ENCODE measurements at regions not wholly inside any gene's neighbourhood (a gene's known extent, or its start where the extent isn't known, plus 50 kb on each side); places are given as distances from the start of the nearest gene placed in this dataset.

DNA sequence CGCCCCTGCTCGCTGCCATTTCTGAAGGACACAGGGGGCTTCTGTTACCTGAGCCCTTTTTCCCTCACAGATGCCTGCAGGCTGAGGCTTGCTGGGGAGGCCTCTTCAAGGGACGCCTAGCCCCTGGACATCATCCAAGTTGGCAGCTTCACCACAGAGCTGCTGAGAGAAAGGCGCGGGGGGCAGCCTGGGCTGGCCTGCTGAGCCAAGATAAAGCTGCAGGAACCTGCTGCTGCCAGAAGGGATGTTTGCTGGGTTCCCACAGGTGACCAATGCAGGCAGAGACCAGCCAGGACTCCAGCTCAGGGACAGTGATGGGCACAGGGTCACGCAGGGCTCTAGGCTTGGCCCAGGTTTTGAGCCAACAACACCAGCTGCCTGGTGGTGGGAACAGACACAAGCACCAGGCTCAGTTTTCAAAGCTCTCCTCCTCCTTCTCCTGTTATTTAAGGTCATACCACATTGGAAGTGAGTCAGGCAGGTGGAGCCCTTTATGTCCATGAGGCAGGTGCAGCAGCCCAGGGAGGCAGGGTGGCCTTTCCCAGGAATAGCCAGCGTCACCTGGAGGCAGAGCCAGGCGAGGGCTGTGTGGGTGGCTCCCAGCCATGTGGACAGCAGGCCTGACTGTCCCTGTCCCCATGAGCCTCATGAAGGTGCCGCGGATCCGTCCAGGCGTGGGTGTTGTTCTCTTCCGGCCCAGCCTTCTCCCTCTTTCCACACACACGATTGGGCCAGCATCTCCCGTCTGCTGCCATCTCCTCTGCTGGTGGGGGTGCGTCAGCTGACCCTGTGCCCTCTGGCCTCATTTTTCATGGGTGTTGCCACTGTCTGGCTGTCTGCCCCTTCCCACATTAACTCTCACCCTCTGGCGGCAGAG lies 515.5 kb upstream of the MYT1L start:
- Histone ChIP-seq H3K9me3 (no peaks in the 10 kb centered on the region), H3K27ac (peak overlapping the region in 1 of 4 donors; percentile 42), H3K27me3 (no peaks in the 10 kb centered on the region), H3K4me1 (peaks cover 9 to 26% (median 14%) of the 10 kb centered on the region in 3 donors), H3K36me3 (no peaks in the 10 kb centered on the region), H3K4me3 (no peak overlapping the region)
- WGBS, 2 donors = 15 to 23% methylated on average over 12 to 14 of the region's 17 CpGs
- intact Hi-C loops (cut with DNase I) = no loop called here
- no peak for TF ChIP-seq POLR2A (IDR thresholded peaks at IDR 0.05)
- TF ChIP-seq, protein P1, sequence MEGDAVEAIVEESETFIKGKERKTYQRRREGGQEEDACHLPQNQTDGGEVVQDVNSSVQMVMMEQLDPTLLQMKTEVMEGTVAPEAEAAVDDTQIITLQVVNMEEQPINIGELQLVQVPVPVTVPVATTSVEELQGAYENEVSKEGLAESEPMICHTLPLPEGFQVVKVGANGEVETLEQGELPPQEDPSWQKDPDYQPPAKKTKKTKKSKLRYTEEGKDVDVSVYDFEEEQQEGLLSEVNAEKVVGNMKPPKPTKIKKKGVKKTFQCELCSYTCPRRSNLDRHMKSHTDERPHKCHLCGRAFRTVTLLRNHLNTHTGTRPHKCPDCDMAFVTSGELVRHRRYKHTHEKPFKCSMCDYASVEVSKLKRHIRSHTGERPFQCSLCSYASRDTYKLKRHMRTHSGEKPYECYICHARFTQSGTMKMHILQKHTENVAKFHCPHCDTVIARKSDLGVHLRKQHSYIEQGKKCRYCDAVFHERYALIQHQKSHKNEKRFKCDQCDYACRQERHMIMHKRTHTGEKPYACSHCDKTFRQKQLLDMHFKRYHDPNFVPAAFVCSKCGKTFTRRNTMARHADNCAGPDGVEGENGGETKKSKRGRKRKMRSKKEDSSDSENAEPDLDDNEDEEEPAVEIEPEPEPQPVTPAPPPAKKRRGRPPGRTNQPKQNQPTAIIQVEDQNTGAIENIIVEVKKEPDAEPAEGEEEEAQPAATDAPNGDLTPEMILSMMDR (IDR thresholded peaks at IDR 0.05) = peak in 1 of 6 experiments; percentile 16
- DNase-seq = no peak

GRCh38 chr2:2845806-2846315 lies 514.8 kb upstream of the MYT1L start:
- Histone ChIP-seq H3K4me3 (no peak overlapping the region), H3K36me3 (no peaks in the 10 kb centered on the region), H3K27me3 (no peaks in the 10 kb centered on the region), H3K27ac (peak overlapping the region in 1 of 4 donors; percentile 42), H3K4me1 (peaks cover 9 to 26% (median 14%) of the 10 kb centered on the region in 3 donors), H3K9me3 (no peaks in the 10 kb centered on the region)
- WGBS, 2 donors = 45 to 47% methylated on average over 4 to 14 of the region's 14 CpGs
- no peak for TF ChIP-seq POLR2A (IDR thresholded peaks at IDR 0.05)
- TF ChIP-seq, protein P1 (IDR thresholded peaks at IDR 0.05) = no peak
- no peak for DNase-seq
- intact Hi-C loops (cut with DNase I) = no loop called here

- H3K36me3 ChIP-seq = no peaks in the 10 kb centered on the region
- TF ChIP-seq POLR2A (IDR thresholded peaks at IDR 0.05) = no peak
- TF ChIP-seq, protein P1 (IDR thresholded peaks at IDR 0.05) = no peak
- 51 to 65% methylated on average over 11 of the region's 11 CpGs for WGBS, 2 donors
- H3K27me3 ChIP-seq = no peaks in the 10 kb centered on the region
- H3K9me3 ChIP-seq = no peaks in the 10 kb centered on the region
- intact Hi-C loops (cut with DNase I) = no loop called here
- no peak overlapping the region for H3K4me3 ChIP-seq
- peaks cover 9 to 26% (median 14%) of the 10 kb centered on the region in 3 donors for H3K4me1 ChIP-seq
- no peak overlapping the region for H3K27ac ChIP-seq
- no peak for DNase-seq
Measured at GRCh38 chr2:2845267-2845666, 514.2 kb upstream of the MYT1L start.

GRCh38 chr2:2843969-2844548 lies 513.0 kb upstream of the MYT1L start:
- Histone ChIP-seq H3K27me3 (no peaks in the 10 kb centered on the region), H3K9me3 (no peaks in the 10 kb centered on the region), H3K36me3 (no peaks in the 10 kb centered on the region), H3K27ac (no peak overlapping the region), H3K4me1 (peaks cover 9 to 26% (median 14%) of the 10 kb centered on the region in 3 donors), H3K4me3 (no peak overlapping the region)
- no peak for DNase-seq
- intact Hi-C loops (cut with DNase I) = no loop called here
- TF ChIP-seq POLR2A (IDR thresholded peaks at IDR 0.05) = no peak
- TF ChIP-seq, protein P1 (IDR thresholded peaks at IDR 0.05) = peak in 3 of 6 experiments; percentile 12 to 39 (median 15)
- WGBS, 2 donors = 92 to 93% methylated on average over 9 to 10 of the region's 11 CpGs

DNA sequence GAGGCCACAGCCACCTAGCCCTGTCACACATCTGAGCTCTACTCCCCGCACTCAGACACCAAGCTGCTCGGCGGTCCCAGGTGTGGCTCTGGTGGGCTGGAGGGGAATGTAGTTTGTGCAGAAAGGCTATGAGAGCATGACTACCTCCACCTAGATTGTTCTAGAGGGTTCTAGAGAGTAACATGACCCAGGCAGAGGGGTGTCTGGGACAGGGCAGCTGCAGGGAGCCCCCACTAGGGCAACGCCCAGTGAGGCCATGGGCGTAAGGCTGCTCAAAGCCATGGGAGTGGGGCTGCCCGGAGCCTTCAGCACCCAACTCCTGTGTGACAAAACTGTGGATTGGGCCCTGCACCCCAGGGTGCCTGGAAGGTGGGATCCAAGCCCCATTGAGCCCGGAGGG lies 511.4 kb upstream of the MYT1L start:
- H3K27ac ChIP-seq = no peak overlapping the region
- no peaks in the 10 kb centered on the region for H3K36me3 ChIP-seq
- 93 to 97% methylated on average over 5 of the region's 7 CpGs for WGBS, 2 donors
- no peaks in the 10 kb centered on the region for H3K9me3 ChIP-seq
- TF ChIP-seq, protein P1 (IDR thresholded peaks at IDR 0.05) = no peak
- no peak for TF ChIP-seq POLR2A (IDR thresholded peaks at IDR 0.05)
- DNase-seq = no peak
- no peaks in the 10 kb centered on the region for H3K27me3 ChIP-seq
- H3K4me3 ChIP-seq = no peak overlapping the region
- peaks cover 9 to 25% (median 14%) of the 10 kb centered on the region in 3 donors for H3K4me1 ChIP-seq
- intact Hi-C loops (cut with DNase I) = no loop called here
